KMS-11 (cell line): ENCODE measurements at regions not wholly inside any gene's neighbourhood (a gene's known extent, or its start where the extent isn't known, plus 50 kb on each side); places are given as distances from the start of the nearest gene placed in this dataset.

Source experiments
- H2AFZ ChIP-seq: fragments of 200-600 bp; sonication (generic); 2 replicates; pipeline ENCODE4 v1.6.1; 2016; ENCODE audit warnings: antibody characterized with exemption, mixed run types, low read depth
- H3K27ac ChIP-seq: fragments of 200-600 bp; sonication (generic); 2 replicates; pipeline ENCODE4 v1.6.1; 2016; ENCODE audit warnings: mild to moderate bottlenecking, mixed run types
- H3K27me3 ChIP-seq: fragments of 200-600 bp; sonication (generic); 2 replicates; pipeline ENCODE4 v1.6.1; 2017; ENCODE audit warnings: mild to moderate bottlenecking, low read depth, mixed run types, moderate library complexity; ENCODE audit not compliant: insufficient read depth
- H3K36me3 ChIP-seq: fragments of 200-600 bp; sonication (generic); 2 replicates; pipeline ENCODE4 v1.6.1; 2017; ENCODE audit warnings: mild to moderate bottlenecking, mixed run types; ENCODE audit not compliant: insufficient read depth
- H3K4me1 ChIP-seq: fragments of 200-600 bp; sonication (generic); 2 replicates; pipeline ENCODE4 v1.6.1; 2016; ENCODE audit warnings: mild to moderate bottlenecking, low read depth, mixed run types; ENCODE audit not compliant: poor library complexity, severe bottlenecking
- H3K4me2 ChIP-seq: fragments of 200-600 bp; sonication (generic); 2 replicates; pipeline ENCODE4 v1.7.0; 2016; ENCODE audit warnings: mild to moderate bottlenecking, mixed run types
- H3K4me3 ChIP-seq: fragments of 200-600 bp; sonication (generic); IDR thresholded peaks from 2 replicates; pipeline ENCODE4 v1.6.1; 2017; ENCODE audit warnings: low read depth, low read length, mixed read lengths; ENCODE audit not compliant: insufficient read depth
- H3K79me2 ChIP-seq: fragments of 200-600 bp; sonication (generic); 2 replicates; pipeline ENCODE4 v1.6.1; 2016; ENCODE audit warnings: low read depth, mixed run types; ENCODE audit not compliant: insufficient read depth
- H3K9ac ChIP-seq: fragments of 200-600 bp; sonication (generic); 2 replicates; pipeline ENCODE4 v1.6.1; 2016; ENCODE audit warnings: mild to moderate bottlenecking, mixed run types
- H4K20me1 ChIP-seq: fragments of 200-600 bp; sonication (generic); 2 replicates; pipeline ENCODE4 v1.6.1; 2016; ENCODE audit warnings: mild to moderate bottlenecking, mixed run types; ENCODE audit not compliant: insufficient read depth
- TF ChIP-seq, protein P1 (sequence below): fragments of 200-600 bp; sonication (generic); conservative IDR thresholded peaks from 2 replicates; pipeline ENCODE4 v1.6.1; 2017; ENCODE audit warnings: low read depth, mild to moderate bottlenecking, antibody characterized with exemption, low read length, moderate library complexity, mixed read lengths

DNA sequence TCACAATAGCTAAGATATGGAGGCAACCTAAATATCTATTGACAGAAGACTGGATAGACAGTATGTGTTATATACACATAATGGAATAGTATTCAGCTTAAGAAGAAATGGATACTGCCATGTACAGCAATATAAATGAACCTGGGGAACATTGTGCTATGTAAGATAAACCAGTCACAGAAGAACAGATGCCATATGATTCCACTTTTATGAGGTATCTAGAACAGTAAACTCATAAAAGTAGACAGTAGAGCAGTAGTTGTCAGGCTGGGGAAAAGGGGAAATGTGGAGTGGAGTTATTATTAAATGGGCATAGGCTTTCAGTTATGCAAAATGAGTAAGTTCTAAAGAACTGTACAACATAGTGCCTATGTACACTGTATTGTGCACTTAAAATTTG lies 1055.7 kb upstream of the TMEFF2 start:
- Histone ChIP-seq H3K27ac (no peak overlapping the region), H4K20me1 (no peaks in the 10 kb centered on the region), H3K27me3 (no peaks in the 10 kb centered on the region), H3K9ac (no peak overlapping the region), H3K4me2 (no peak overlapping the region), H2AFZ (no peak overlapping the region), H3K79me2 (no peaks in the 10 kb centered on the region), H3K4me1 (no peaks in the 10 kb centered on the region), H3K36me3 (no peaks in the 10 kb centered on the region), H3K4me3 (no peak overlapping the region)
- TF ChIP-seq, protein P1, sequence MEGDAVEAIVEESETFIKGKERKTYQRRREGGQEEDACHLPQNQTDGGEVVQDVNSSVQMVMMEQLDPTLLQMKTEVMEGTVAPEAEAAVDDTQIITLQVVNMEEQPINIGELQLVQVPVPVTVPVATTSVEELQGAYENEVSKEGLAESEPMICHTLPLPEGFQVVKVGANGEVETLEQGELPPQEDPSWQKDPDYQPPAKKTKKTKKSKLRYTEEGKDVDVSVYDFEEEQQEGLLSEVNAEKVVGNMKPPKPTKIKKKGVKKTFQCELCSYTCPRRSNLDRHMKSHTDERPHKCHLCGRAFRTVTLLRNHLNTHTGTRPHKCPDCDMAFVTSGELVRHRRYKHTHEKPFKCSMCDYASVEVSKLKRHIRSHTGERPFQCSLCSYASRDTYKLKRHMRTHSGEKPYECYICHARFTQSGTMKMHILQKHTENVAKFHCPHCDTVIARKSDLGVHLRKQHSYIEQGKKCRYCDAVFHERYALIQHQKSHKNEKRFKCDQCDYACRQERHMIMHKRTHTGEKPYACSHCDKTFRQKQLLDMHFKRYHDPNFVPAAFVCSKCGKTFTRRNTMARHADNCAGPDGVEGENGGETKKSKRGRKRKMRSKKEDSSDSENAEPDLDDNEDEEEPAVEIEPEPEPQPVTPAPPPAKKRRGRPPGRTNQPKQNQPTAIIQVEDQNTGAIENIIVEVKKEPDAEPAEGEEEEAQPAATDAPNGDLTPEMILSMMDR, result no peak

DNA sequence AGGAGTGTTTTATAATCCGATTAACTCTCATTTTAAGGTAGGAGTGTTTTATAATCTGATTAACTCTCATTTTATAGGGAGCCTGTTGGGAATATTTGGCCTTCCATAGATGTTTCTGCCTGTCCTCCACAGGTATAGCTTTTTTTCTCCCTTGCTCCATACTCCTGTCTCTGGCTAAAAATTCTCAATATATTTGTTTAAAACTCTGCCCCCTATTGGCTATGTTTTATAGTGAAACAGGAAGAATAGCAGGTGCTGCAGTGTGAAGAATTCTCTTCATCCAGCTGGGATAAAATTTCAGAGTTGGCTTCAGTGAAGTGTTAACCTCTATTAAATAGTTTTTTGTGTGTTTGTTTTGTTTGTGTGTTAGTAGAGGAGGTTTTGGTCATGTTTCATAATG lies 1046.0 kb upstream of the TMEFF2 start:
- H3K4me2 ChIP-seq, result no peak overlapping the region
- no peak overlapping the region for H3K27ac ChIP-seq
- no peak overlapping the region for H3K4me3 ChIP-seq
- H3K4me1 ChIP-seq, result no peaks in the 10 kb centered on the region
- no peaks in the 10 kb centered on the region for H3K79me2 ChIP-seq
- no peaks in the 10 kb centered on the region for H3K27me3 ChIP-seq
- no peaks in the 10 kb centered on the region for H3K36me3 ChIP-seq
- TF ChIP-seq, protein P1, result peak; percentile 53
- no peaks in the 10 kb centered on the region for H4K20me1 ChIP-seq
- H2AFZ ChIP-seq, result no peak overlapping the region
- no peak overlapping the region for H3K9ac ChIP-seq

DNA sequence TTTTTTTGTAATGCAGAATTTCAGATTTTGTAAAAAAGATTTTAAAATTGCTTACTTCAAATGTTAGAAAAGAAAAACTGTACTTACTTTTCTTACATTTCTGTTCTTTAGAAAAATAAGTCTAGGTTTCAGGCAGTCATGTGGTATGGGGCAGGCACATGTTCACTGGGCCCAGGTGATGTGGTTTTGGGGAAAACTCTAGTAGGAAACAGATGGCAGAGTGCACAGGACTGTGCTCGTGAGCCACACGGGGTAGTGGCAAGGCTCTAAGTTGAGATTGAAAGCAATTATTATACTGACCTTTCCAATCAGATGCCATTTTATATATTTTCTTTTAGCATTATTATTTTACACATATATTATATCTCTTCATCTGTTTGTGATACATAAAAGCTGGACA lies 1036.9 kb upstream of the TMEFF2 start:
- Histone ChIP-seq H3K79me2 (no peaks in the 10 kb centered on the region), H3K9ac (no peak overlapping the region), H3K27me3 (no peaks in the 10 kb centered on the region), H3K4me2 (no peak overlapping the region), H3K4me1 (no peaks in the 10 kb centered on the region), H2AFZ (peak overlapping the region; percentile 10; the same call in 1 of the 2 replicates), H4K20me1 (no peaks in the 10 kb centered on the region), H3K36me3 (no peaks in the 10 kb centered on the region), H3K27ac (no peak overlapping the region), H3K4me3 (no peak overlapping the region)
- TF ChIP-seq, protein P1, result no peak

DNA sequence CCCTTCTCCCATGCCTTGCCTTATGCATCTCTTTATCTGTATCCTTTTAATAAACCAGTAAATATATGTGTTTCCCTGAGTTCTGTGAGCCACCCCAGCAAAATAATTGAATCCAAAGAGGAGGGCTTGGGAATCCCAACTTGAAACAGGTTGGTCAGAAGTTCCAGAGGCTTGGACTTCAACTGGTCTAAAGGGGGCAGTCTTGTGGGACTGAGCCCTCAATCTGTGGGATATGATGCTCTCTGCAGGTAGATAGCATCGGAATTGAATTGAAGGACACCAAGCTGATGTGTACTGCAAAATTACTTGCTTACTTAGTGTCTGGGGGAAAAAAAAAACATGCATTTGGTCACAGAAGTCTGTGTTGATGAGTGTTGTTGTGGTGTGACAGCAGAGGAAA lies 1033.5 kb upstream of the TMEFF2 start:
- no peak overlapping the region for H3K4me2 ChIP-seq
- TF ChIP-seq, protein P1, result no peak
- H3K9ac ChIP-seq, result no peak overlapping the region
- H3K27me3 ChIP-seq, result no peaks in the 10 kb centered on the region
- no peaks in the 10 kb centered on the region for H4K20me1 ChIP-seq
- H2AFZ ChIP-seq, result no peak overlapping the region
- H3K4me1 ChIP-seq, result no peaks in the 10 kb centered on the region
- H3K79me2 ChIP-seq, result no peaks in the 10 kb centered on the region
- no peak overlapping the region for H3K27ac ChIP-seq
- H3K36me3 ChIP-seq, result no peaks in the 10 kb centered on the region
- no peak overlapping the region for H3K4me3 ChIP-seq

DNA sequence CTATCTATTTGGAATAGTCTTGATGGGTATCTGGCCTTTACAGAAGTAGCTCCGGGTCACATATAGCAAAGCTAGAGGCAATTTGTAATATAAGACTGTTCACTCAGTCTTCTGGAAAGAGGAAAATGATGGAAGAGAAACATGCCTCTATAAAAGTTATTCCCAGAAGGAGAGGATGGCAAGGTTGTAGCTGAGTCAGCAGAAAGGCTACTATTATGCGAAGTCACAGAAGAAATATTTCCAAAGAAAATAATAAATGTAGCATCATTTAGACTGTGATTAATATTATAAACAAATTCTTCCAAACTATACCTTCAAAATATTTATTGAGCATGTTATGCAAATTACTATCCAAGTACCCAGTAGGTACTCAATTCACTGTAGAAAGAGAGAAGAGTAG lies 1027.7 kb upstream of the TMEFF2 start:
- H3K79me2 ChIP-seq, result no peaks in the 10 kb centered on the region
- TF ChIP-seq, protein P1, result no peak
- H3K36me3 ChIP-seq, result no peaks in the 10 kb centered on the region
- no peaks in the 10 kb centered on the region for H4K20me1 ChIP-seq
- no peak overlapping the region for H3K4me2 ChIP-seq
- H3K4me1 ChIP-seq, result no peaks in the 10 kb centered on the region
- H3K4me3 ChIP-seq, result no peak overlapping the region
- H3K9ac ChIP-seq, result no peak overlapping the region
- H3K27me3 ChIP-seq, result no peaks in the 10 kb centered on the region
- H3K27ac ChIP-seq, result no peak overlapping the region
- no peak overlapping the region for H2AFZ ChIP-seq
